Esophagus muscularis mucosa (tissue), 4 donors: ENCODE measurements at regions not wholly inside any gene's neighbourhood (a gene's known extent, or its start where the extent isn't known, plus 50 kb on each side); places are given as distances from the start of the nearest gene placed in this dataset.

Experiments used
- DNase-seq: peaks from one replicate; pipeline ENCODE4 v3.0.0-alpha.2; 2017; ENCODE audit errors: extremely low spot score
- H3K27ac ChIP-seq, 4 donors: fragments of 200-600 bp; sonication (generic); replicated peaks in 1 of 4; 1 replicate in 3 of 4; 2 replicates in 1 of 4; pipeline ENCODE4 v1.5.1; 2016 to 2019; ENCODE audit warnings: mild to moderate bottlenecking in 1 of 4
- H3K27me3 ChIP-seq, 4 donors: fragments of 200-600 bp; sonication (generic); one replicate each; pipeline versions ENCODE4 v1.5.1 to v1.6.0; 2016 to 2019
- H3K36me3 ChIP-seq, 4 donors: fragments of 200-600 bp; sonication (generic); one replicate each; pipeline ENCODE4 v1.5.1; 2016 to 2019
- H3K4me1 ChIP-seq, 4 donors: fragments of 200-600 bp; sonication (generic); one replicate each; pipeline ENCODE4 v1.5.1; 2016 to 2019
- H3K4me3 ChIP-seq, 4 donors: fragments of 200-600 bp; sonication (generic); 1 replicate in 2 of 4; 2 replicates in 2 of 4; pipeline ENCODE4 v1.5.1; 2016 to 2019; ENCODE audit warnings: mild to moderate bottlenecking in 4 of 4, moderate library complexity in 1 of 4
- H3K9me3 ChIP-seq, 4 donors: fragments of 200-600 bp; sonication (generic); 1 replicate in 3 of 4; 2 replicates in 1 of 4; pipeline ENCODE4 v1.5.1; 2016 to 2019
- CTCF ChIP-seq, 3 experiments: fragments of 200-600 bp in 2 of 3; fragments of 450-650 bp in 1 of 3; sonication (generic) in 2 of 3; IDR thresholded peaks; one replicate each; pipeline ENCODE4 v1.5.1; 2017 to 2019; ENCODE audit warnings: antibody characterized with exemption in 3 of 3, mild to moderate bottlenecking in 2 of 3, moderate library complexity in 1 of 3
- EP300 ChIP-seq: sonication (generic); formaldehyde crosslinking; IDR thresholded peaks from one replicate; pipeline ENCODE4 v1.6.1; 2017; ENCODE audit warnings: antibody characterized with exemption
- POLR2A ChIP-seq: fragments of 450-650 bp; IDR thresholded peaks from one replicate; pipeline ENCODE4 v1.6.1; 2017; ENCODE audit warnings: antibody characterized with exemption, moderate library complexity, mild to moderate bottlenecking, low read depth
- POLR2AphosphoS5 ChIP-seq, 2 donors: sonication (generic); formaldehyde crosslinking; IDR thresholded peaks; one replicate each; pipeline ENCODE4 v1.6.1; 2017; ENCODE audit warnings: antibody characterized with exemption in 2 of 2
- WGBS: methylation state at CpG from one replicate; pipeline ENCODE4 v1.1.5; 2018; 5-methylcytosine and 5-hydroxymethylcytosine counted together
- intact Hi-C: fragments of 100-400 bp; cut with DNase I; formaldehyde crosslinking; loops from one replicate; pipeline ENCODE4 v1.15.1; 2023

- 88% methylated on average over 7 of the region's 8 CpGs for WGBS
- no peak overlapping the region for H3K4me3 ChIP-seq
These were observed 312.9 kb upstream of the TFPI start for GRCh38 chr2:187867165-187867564.

GRCh38 chr2:187869195-187869594, 315.0 kb upstream of the TFPI start:
- intact Hi-C loops: no loop called here
- DNase-seq: no peak
- Histone ChIP-seq H3K9me3 (no peaks in the 10 kb centered on the region), H3K27ac (no peak overlapping the region), H3K27me3 (no peaks in the 10 kb centered on the region), H3K4me1 (no peaks in the 10 kb centered on the region), H3K4me3 (no peak overlapping the region), H3K36me3 (no peaks in the 10 kb centered on the region)
- 97% methylated on average over 9 of the region's 9 CpGs for WGBS
- TF ChIP-seq CTCF (IDR thresholded peaks at IDR 0.05): no peak
- no peak for TF ChIP-seq EP300
- TF ChIP-seq POLR2A: no peak

More at GRCh38 chr2:187867165-187867564, 312.9 kb upstream of the TFPI start:
- Histone ChIP-seq H3K9me3 (no peaks in the 10 kb centered on the region), H3K4me1 (peaks cover 0 to 6% (median 0%) of the 10 kb centered on the region in 4 donors), H3K36me3 (no peaks in the 10 kb centered on the region), H3K27ac (no peak overlapping the region), H3K27me3 (no peaks in the 10 kb centered on the region)
- intact Hi-C loops: no loop called here
- TF ChIP-seq POLR2A: no peak
- TF ChIP-seq EP300: no peak
- no peak for TF ChIP-seq POLR2AphosphoS5 (IDR thresholded peaks at IDR 0.05)
- no peak for TF ChIP-seq CTCF (IDR thresholded peaks at IDR 0.05)
- DNase-seq: no peak

GRCh38 chr2:187871506-187871905, 317.3 kb upstream of the TFPI start:
- 94% methylated on average over 3 of the region's 3 CpGs for WGBS
- Histone ChIP-seq H3K4me3 (no peak overlapping the region), H3K4me1 (no peaks in the 10 kb centered on the region), H3K27ac (no peak overlapping the region), H3K9me3 (no peaks in the 10 kb centered on the region), H3K36me3 (no peaks in the 10 kb centered on the region), H3K27me3 (no peaks in the 10 kb centered on the region)
- intact Hi-C loops: no loop called here
- no peak for TF ChIP-seq POLR2AphosphoS5 (IDR thresholded peaks at IDR 0.05)
- TF ChIP-seq CTCF (IDR thresholded peaks at IDR 0.05): no peak
- TF ChIP-seq EP300: no peak
- TF ChIP-seq POLR2A: no peak
- DNase-seq: no peak

- H3K4me1 ChIP-seq: no peaks in the 10 kb centered on the region
- intact Hi-C loops: no loop called here
- TF ChIP-seq POLR2AphosphoS5 (IDR thresholded peaks at IDR 0.05): no peak
- no peak for TF ChIP-seq EP300
- no peak for TF ChIP-seq POLR2A
- TF ChIP-seq CTCF (IDR thresholded peaks at IDR 0.05): no peak
- no peaks in the 10 kb centered on the region for H3K9me3 ChIP-seq
- H3K4me3 ChIP-seq: no peak overlapping the region
- H3K36me3 ChIP-seq: no peaks in the 10 kb centered on the region
- WGBS: 90% methylated on average over 2 of the region's 2 CpGs
- H3K27ac ChIP-seq: no peak overlapping the region
- no peaks in the 10 kb centered on the region for H3K27me3 ChIP-seq
- no peak for DNase-seq
These were observed 318.9 kb upstream of the TFPI start for GRCh38 chr2:187873132-187873531.

GRCh38 chr2:187874786-187875185, 320.6 kb upstream of the TFPI start:
- intact Hi-C loops: no loop called here
- DNase-seq: no peak
- Histone ChIP-seq H3K27ac (no peak overlapping the region), H3K4me3 (no peak overlapping the region), H3K9me3 (no peaks in the 10 kb centered on the region), H3K4me1 (no peaks in the 10 kb centered on the region), H3K27me3 (no peaks in the 10 kb centered on the region), H3K36me3 (no peaks in the 10 kb centered on the region)
- no peak for TF ChIP-seq POLR2A
- TF ChIP-seq POLR2AphosphoS5 (IDR thresholded peaks at IDR 0.05): no peak
- no peak for TF ChIP-seq EP300
- no peak for TF ChIP-seq CTCF (IDR thresholded peaks at IDR 0.05)
- 28% methylated on average over 2 of the region's 2 CpGs for WGBS
